ENCODE measurements at regions not wholly inside any gene's neighbourhood (a gene's known extent, or its start where the extent isn't known, plus 50 kb on each side); places are given as distances from the start of the nearest gene placed in this dataset.

GRCh38 chr18:46423226-46423805 is 233.7 kb downstream of the LOXHD1 start:
- H2AK5ac ChIP-seq (ENCODE audit: low read length) = no peak overlapping the region
- H3K23ac ChIP-seq (ENCODE audit: low read length) = no peak overlapping the region
- no peak overlapping the region for H2BK12ac ChIP-seq (ENCODE audit: low read length)
- no peak overlapping the region for H4K8ac ChIP-seq (ENCODE audit: low read depth, low read length)
- no peak overlapping the region for H3K4ac ChIP-seq (ENCODE audit: low read depth, low read length)
- no peak overlapping the region for H2BK5ac ChIP-seq (ENCODE audit: low read depth, low read length, poor library complexity)
- no peak overlapping the region for H4K12ac ChIP-seq (ENCODE audit: low read depth, low read length)
- no CpG with 5 or more reads among the region's 4 CpGs for WGBS (ENCODE audit: extremely low coverage, insufficient coverage, insufficient read length)
- H2AFZ ChIP-seq (ENCODE audit: insufficient read depth, low read length, poor library complexity) = no peak overlapping the region
- no peak overlapping the region for H3K18ac ChIP-seq (ENCODE audit: low read length)
- peaks cover 0 to 6% of the 10 kb centered on the region in 2 experiments for H3K4me1 ChIP-seq (ENCODE audit: control insufficient read depth in 1 of 2, insufficient read depth in 2 of 2, low read length in 2 of 2)
- peaks cover 2% of the 10 kb centered on the region for H3K9me3 ChIP-seq (ENCODE audit: insufficient read depth, low read depth, low read length)
- no peak for DNase-seq
- H3K4me2 ChIP-seq (ENCODE audit: low read length) = no peak overlapping the region
- H3K79me2 ChIP-seq (ENCODE audit: control insufficient read depth, insufficient read depth, low read length, poor library complexity) = no peaks in the 10 kb centered on the region
- H3K79me1 ChIP-seq (ENCODE audit: low read length) = no peaks in the 10 kb centered on the region
- no peak overlapping the region for H3K14ac ChIP-seq (ENCODE audit: low read length)
- no peaks in the 10 kb centered on the region for H3K36me3 ChIP-seq (ENCODE audit: control insufficient read depth in 1 of 2, insufficient read depth in 2 of 2, low read length in 2 of 2)
- no peak overlapping the region for H3K9ac ChIP-seq (ENCODE audit: low read length)
- no peaks in the 10 kb centered on the region for H3K27me3 ChIP-seq (ENCODE audit: insufficient read depth, low read length)
- no peak overlapping the region for H3K27ac ChIP-seq (ENCODE audit: low read depth, low read length)
- no peak overlapping the region for H4K91ac ChIP-seq (ENCODE audit: low read depth, low read length)
- H3K4me3 ChIP-seq (ENCODE audit: low read depth, low read length) = no peak overlapping the region
- no peak overlapping the region for H2BK120ac ChIP-seq (ENCODE audit: insufficient read depth, low read length, poor library complexity)

- no peak overlapping the region for H3K23ac ChIP-seq (ENCODE audit: low read length)
- H4K12ac ChIP-seq (ENCODE audit: low read depth, low read length) = no peak overlapping the region
- WGBS (ENCODE audit: extremely low coverage, insufficient coverage, insufficient read length) = no CpG with 5 or more reads among the region's 8 CpGs
- H2AFZ ChIP-seq (ENCODE audit: insufficient read depth, low read length, poor library complexity) = no peak overlapping the region
- H3K79me2 ChIP-seq (ENCODE audit: control insufficient read depth, insufficient read depth, low read length, poor library complexity) = no peaks in the 10 kb centered on the region
- H2BK120ac ChIP-seq (ENCODE audit: insufficient read depth, low read length, poor library complexity) = no peak overlapping the region
- H4K91ac ChIP-seq (ENCODE audit: low read depth, low read length) = no peak overlapping the region
- no peak overlapping the region for H2BK5ac ChIP-seq (ENCODE audit: low read depth, low read length, poor library complexity)
- DNase-seq = no peak
- H4K8ac ChIP-seq (ENCODE audit: low read depth, low read length) = no peak overlapping the region
- H2BK12ac ChIP-seq (ENCODE audit: low read length) = no peak overlapping the region
- H3K79me1 ChIP-seq (ENCODE audit: low read length) = no peaks in the 10 kb centered on the region
- H3K9ac ChIP-seq (ENCODE audit: low read length) = no peak overlapping the region
- H3K4me2 ChIP-seq (ENCODE audit: low read length) = no peak overlapping the region
- H3K4me3 ChIP-seq (ENCODE audit: low read depth, low read length) = no peak overlapping the region
- H3K4me1 ChIP-seq (ENCODE audit: control insufficient read depth in 1 of 2, insufficient read depth in 2 of 2, low read length in 2 of 2) = peaks cover 0 to 4% of the 10 kb centered on the region in 2 experiments
- no peak overlapping the region for H2AK5ac ChIP-seq (ENCODE audit: low read length)
- no peak overlapping the region for H3K27ac ChIP-seq (ENCODE audit: low read depth, low read length)
- H3K14ac ChIP-seq (ENCODE audit: low read length) = no peak overlapping the region
- H3K4ac ChIP-seq (ENCODE audit: low read depth, low read length) = no peak overlapping the region
- peaks cover 2% of the 10 kb centered on the region for H3K9me3 ChIP-seq (ENCODE audit: insufficient read depth, low read depth, low read length)
- H3K36me3 ChIP-seq (ENCODE audit: control insufficient read depth in 1 of 2, insufficient read depth in 2 of 2, low read length in 2 of 2) = no peaks in the 10 kb centered on the region
- H3K18ac ChIP-seq (ENCODE audit: low read length) = no peak overlapping the region
- H3K27me3 ChIP-seq (ENCODE audit: insufficient read depth, low read length) = no peaks in the 10 kb centered on the region
Observed at GRCh38 chr18:46424898-46425297, 232.1 kb downstream of the LOXHD1 start.

- Histone ChIP-seq H4K12ac (ENCODE audit: low read depth, low read length) (no peak overlapping the region), H3K9me3 (ENCODE audit: insufficient read depth, low read depth, low read length) (peaks cover 2% of the 10 kb centered on the region), H3K79me1 (ENCODE audit: low read length) (no peaks in the 10 kb centered on the region), H2BK5ac (ENCODE audit: low read depth, low read length, poor library complexity) (no peak overlapping the region), H3K4me1 (ENCODE audit: control insufficient read depth in 1 of 2, insufficient read depth in 2 of 2, low read length in 2 of 2) (peaks cover 0 to 4% of the 10 kb centered on the region in 2 experiments), H2AFZ (ENCODE audit: insufficient read depth, low read length, poor library complexity) (no peak overlapping the region), H3K4me3 (ENCODE audit: low read depth, low read length) (no peak overlapping the region), H3K79me2 (ENCODE audit: control insufficient read depth, insufficient read depth, low read length, poor library complexity) (no peaks in the 10 kb centered on the region), H3K27ac (ENCODE audit: low read depth, low read length) (no peak overlapping the region), H4K8ac (ENCODE audit: low read depth, low read length) (no peak overlapping the region), H2AK5ac (ENCODE audit: low read length) (no peak overlapping the region), H3K4ac (ENCODE audit: low read depth, low read length) (no peak overlapping the region), H3K4me2 (ENCODE audit: low read length) (no peak overlapping the region), H3K9ac (ENCODE audit: low read length) (no peak overlapping the region), H4K91ac (ENCODE audit: low read depth, low read length) (no peak overlapping the region), H3K27me3 (ENCODE audit: insufficient read depth, low read length) (no peaks in the 10 kb centered on the region), H3K14ac (ENCODE audit: low read length) (no peak overlapping the region), H3K23ac (ENCODE audit: low read length) (no peak overlapping the region), H3K36me3 (ENCODE audit: control insufficient read depth in 1 of 2, insufficient read depth in 2 of 2, low read length in 2 of 2) (no peaks in the 10 kb centered on the region), H2BK12ac (ENCODE audit: low read length) (no peak overlapping the region), H3K18ac (ENCODE audit: low read length) (no peak overlapping the region), H2BK120ac (ENCODE audit: insufficient read depth, low read length, poor library complexity) (no peak overlapping the region)
- WGBS (ENCODE audit: extremely low coverage, insufficient coverage, insufficient read length) = no CpG with 5 or more reads among the region's 3 CpGs
- no peak for DNase-seq
Observed at GRCh38 chr18:46425511-46425910, 231.5 kb downstream of the LOXHD1 start.

- peaks cover 0 to 4% of the 10 kb centered on the region in 2 experiments for H3K4me1 ChIP-seq (ENCODE audit: control insufficient read depth in 1 of 2, insufficient read depth in 2 of 2, low read length in 2 of 2)
- no peak overlapping the region for H4K8ac ChIP-seq (ENCODE audit: low read depth, low read length)
- H3K27me3 ChIP-seq (ENCODE audit: insufficient read depth, low read length) = no peaks in the 10 kb centered on the region
- H4K12ac ChIP-seq (ENCODE audit: low read depth, low read length) = no peak overlapping the region
- no peak overlapping the region for H3K27ac ChIP-seq (ENCODE audit: low read depth, low read length)
- no peak overlapping the region for H3K4ac ChIP-seq (ENCODE audit: low read depth, low read length)
- no peak overlapping the region for H3K18ac ChIP-seq (ENCODE audit: low read length)
- no peak overlapping the region for H2BK5ac ChIP-seq (ENCODE audit: low read depth, low read length, poor library complexity)
- no peaks in the 10 kb centered on the region for H3K79me2 ChIP-seq (ENCODE audit: control insufficient read depth, insufficient read depth, low read length, poor library complexity)
- no peaks in the 10 kb centered on the region for H3K79me1 ChIP-seq (ENCODE audit: low read length)
- H3K4me2 ChIP-seq (ENCODE audit: low read length) = no peak overlapping the region
- H3K4me3 ChIP-seq (ENCODE audit: low read depth, low read length) = no peak overlapping the region
- no peak overlapping the region for H2AK5ac ChIP-seq (ENCODE audit: low read length)
- H3K9ac ChIP-seq (ENCODE audit: low read length) = no peak overlapping the region
- peaks cover 2% of the 10 kb centered on the region for H3K9me3 ChIP-seq (ENCODE audit: insufficient read depth, low read depth, low read length)
- H4K91ac ChIP-seq (ENCODE audit: low read depth, low read length) = no peak overlapping the region
- no peak overlapping the region for H2AFZ ChIP-seq (ENCODE audit: insufficient read depth, low read length, poor library complexity)
- no peaks in the 10 kb centered on the region for H3K36me3 ChIP-seq (ENCODE audit: control insufficient read depth in 1 of 2, insufficient read depth in 2 of 2, low read length in 2 of 2)
- H3K23ac ChIP-seq (ENCODE audit: low read length) = no peak overlapping the region
- no peak overlapping the region for H2BK12ac ChIP-seq (ENCODE audit: low read length)
- H2BK120ac ChIP-seq (ENCODE audit: insufficient read depth, low read length, poor library complexity) = no peak overlapping the region
- no peak overlapping the region for H3K14ac ChIP-seq (ENCODE audit: low read length)
- WGBS (ENCODE audit: extremely low coverage, insufficient coverage, insufficient read length) = no CpG with 5 or more reads among the region's 5 CpGs
- DNase-seq = no peak
Observed at GRCh38 chr18:46426021-46426678, 230.9 kb downstream of the LOXHD1 start.
